HG02623 (cell line): ENCODE measurements at regions not wholly inside any gene's neighbourhood (a gene's known extent, or its start where the extent isn't known, plus 50 kb on each side); places are given as distances from the start of the nearest gene placed in this dataset.

Source experiments
- ATAC-seq: cut with Tn5 transposase; IDR thresholded peaks from one replicate; pipeline ENCODE4 v1.9.1; 2021; ENCODE audit warnings: moderate library complexity; ENCODE audit not compliant: unreplicated experiment

DNA sequence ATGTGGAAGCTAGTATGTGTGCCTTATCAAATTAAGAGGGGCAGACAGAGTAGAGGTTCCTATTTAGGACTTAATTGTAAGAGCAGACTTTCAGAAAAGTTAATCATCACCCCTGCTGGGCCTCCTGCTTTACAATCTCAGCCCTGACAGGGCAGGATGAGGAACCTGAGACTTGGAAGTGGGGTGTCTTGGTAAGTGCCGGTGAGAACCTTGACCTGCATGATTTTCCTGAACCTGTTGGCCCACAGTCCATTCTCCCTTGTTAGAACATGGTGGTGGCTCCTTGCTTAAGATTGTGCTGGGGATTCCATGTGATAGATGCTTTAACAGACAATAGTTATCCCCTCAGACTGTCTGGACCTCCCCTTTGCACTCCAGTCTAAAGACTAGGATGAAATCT lies 141.7 kb upstream of the TMEM72 start:
- no peak for ATAC-seq

DNA sequence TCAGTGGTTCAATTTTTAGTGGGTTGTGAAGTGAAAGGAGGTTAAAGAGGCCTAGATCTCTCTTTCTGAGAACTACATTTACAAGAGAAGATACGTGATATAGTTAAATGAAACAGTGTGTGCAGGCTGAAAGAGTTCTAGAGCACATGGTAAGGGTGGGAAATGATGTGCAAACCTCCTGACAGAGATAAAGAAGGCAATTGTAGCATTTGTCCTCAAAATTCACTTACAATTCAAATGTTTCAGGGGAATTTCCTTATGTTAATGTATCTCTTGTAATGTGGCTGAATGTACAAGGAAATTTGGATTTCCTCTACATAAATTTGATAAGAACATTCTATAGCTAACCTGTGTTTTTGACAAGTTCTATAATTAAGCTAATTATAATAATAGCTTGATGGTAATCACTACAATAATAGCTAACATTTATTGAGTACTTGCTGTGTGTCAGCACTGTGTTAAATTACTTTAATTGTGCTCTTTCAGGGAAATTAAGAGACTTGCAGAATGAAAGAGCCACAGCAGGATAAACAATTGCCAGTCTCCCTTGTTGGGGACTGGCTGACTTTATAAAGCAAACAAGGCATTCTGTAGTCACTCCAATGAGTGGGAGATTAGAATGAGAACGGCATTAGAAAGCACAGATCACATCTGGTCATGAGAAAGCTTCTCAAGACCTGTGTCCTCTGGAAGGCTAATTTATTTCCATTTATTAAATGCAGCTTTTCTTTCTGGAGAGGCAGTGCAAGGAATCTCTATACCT lies 139.7 kb upstream of the TMEM72 start:
- no peak for ATAC-seq

DNA sequence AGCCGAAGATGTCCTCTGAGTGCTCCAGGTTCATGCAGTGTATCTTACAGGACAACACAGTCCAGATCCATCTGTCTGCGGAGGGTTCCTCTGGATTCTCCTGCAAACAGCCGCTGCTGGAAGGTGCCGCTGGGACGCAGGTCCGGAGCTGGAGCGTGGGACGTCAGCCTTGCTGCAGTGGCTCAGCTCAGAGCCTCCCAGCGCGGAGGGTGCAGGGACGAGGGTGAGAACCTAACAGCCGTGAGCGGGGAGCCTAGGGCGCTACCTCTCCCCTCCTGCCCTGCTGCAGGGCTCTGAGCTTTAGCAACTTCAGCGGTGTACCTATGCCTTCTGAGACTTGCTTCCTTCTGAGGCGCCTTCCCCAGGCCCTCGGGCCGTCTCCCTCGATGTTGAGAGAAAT lies 137.6 kb upstream of the TMEM72 start:
- ATAC-seq, result no peak

DNA sequence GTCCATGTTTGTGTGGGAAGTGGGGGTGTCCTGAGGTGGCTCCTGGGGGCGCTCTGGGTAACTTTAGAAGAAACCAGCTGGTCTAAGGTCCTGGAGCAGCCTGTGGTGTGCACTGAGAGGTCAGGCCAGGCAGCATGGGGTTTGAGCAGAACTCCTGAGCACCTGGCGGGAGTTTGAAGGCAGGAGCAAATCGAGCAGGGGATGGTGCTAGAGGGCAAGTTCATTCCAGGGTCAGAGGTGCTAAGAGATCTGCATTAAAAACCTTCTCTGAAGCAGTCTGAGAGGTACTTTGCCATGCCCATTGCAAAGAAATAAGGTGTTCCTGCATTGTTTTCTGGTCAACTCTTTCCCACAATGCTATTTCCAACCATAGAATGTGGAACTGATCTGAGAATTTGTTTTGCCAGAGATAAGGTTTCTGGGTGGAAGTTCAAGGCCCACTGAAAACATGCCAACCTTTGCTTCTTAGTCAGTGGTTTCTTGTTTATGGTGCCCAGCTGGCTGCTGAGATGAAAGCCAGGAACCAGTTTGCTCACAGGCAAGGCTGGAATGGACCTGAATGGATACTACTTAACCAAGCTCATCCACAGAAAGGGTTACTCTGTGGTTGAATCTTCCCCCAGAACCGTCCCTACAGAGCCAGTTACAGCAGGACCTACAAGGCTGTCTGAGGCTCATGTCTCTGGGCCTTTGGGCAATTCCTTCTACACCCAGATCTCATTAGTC lies 136.3 kb upstream of the TMEM72 start:
- ATAC-seq, result no peak

DNA sequence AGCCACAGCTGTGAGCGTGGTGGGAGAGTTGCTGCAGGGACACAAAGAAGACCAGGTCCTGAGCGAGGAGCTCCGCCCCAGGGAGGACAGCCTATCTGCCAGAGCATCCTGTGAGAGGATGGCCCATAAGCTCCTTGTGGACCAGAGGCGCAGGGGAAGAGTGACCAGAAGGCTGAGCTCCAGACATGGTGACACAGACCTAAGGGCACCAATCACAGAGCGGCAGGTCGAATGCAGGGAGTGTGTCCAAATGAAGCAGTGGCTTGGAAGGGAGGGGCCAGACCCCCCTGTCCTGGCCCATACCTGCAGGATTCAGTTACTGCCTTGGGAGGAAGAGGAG lies 135.8 kb upstream of the TMEM72 start:
- ATAC-seq, result no peak

DNA sequence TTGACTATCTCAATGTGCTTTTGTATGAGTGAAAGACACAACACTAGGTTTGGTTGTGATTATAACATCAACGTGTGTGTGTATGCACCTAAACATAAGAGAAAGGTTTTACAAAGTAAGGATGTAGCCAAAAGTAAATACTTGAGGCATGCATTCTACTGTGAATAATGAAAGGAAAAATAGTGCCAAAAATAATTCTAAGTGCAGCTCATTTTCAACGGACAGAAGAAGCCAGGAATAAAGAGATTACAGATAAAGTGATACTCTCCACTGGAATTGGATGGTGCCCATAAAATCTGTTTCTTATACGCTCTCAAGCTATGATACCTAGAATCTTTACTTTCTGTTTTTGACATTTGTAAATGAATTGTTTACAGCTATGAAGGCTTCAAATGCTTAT lies 135.0 kb upstream of the TMEM72 start:
- no peak for ATAC-seq

DNA sequence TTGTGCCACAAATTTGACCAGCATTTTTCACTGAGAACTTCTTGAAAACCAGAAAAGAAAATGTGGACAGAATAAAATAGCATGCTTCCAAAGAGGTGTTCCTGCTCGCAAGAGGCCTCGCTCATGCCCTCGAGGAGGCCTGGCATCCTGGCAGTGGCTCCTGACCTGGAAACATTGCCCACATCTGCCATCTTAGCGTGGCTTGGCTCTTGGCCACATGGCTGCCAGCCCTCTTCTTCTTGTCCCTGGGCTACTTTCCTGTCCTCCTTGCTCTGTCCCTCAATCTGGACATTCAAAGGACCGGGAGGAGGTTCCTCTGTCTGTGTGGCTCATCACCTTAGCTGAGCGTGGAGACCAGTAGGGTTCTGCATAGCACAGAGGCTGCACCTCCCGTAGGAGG lies 131.6 kb upstream of the TMEM72 start:
- no peak for ATAC-seq

DNA sequence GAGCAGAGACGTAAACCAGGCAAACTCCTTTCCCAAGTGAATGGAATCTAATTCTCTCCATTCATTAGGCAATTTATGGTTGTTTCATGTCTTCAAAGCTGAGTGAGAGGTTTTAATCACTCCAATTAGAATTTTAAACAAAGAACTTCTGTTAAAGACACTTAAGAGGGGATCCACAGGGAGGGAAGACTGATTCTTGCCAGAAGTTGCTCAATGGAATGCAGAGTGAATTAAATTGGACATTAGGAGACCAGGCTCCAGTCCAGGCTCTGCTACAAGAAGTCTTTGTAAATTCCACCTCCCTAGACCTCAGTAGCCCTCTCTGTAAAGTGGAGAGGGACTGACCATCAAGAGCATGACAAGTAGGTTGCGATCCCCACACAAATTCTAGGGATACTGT lies 130.7 kb upstream of the TMEM72 start:
- ATAC-seq, result no peak

DNA sequence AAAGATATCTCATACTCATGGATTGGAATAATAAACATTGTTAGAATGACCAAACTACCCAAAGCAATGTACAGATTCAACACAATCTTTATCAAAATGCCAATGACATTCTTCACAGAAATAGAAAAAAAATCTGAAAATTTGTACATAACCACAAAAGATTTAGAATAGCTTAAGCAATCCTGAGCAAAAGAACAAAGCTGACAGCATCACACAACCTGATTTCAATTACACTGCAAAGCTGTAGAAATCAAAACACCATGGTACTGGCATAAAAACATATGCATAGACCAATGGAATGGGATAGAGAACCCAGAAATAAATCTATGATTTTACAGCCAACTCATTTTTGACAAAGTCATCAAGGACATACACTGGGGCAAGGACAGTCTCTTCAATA lies 130.0 kb upstream of the TMEM72 start:
- ATAC-seq, result no peak

DNA sequence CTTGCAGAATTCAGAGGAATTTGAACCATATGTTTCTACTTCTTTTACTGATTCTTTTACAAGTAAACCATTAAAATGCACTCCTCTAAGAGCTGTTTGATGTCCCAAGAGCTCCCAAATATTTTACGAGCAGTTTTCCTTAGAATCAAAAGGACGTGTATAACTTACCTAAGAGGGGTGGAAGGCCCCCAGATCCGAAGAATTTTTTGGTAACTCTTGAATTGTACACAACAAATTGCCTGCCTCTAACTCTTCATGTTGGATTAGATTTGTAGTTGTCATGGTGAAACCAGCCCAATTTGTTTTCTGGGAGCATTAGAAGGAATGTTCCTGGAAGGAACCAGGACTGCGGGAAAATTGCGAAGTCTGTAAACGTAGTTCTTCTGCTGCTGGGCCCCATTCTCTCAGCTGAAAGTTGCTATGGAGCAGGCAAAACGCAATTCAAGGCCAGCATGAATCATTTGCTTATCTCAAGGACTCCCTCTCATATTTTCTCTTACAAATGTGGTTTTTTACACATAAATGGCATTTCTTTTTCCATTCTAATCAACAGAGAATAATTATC lies 124.8 kb upstream of the TMEM72 start:
- ATAC-seq, result no peak

DNA sequence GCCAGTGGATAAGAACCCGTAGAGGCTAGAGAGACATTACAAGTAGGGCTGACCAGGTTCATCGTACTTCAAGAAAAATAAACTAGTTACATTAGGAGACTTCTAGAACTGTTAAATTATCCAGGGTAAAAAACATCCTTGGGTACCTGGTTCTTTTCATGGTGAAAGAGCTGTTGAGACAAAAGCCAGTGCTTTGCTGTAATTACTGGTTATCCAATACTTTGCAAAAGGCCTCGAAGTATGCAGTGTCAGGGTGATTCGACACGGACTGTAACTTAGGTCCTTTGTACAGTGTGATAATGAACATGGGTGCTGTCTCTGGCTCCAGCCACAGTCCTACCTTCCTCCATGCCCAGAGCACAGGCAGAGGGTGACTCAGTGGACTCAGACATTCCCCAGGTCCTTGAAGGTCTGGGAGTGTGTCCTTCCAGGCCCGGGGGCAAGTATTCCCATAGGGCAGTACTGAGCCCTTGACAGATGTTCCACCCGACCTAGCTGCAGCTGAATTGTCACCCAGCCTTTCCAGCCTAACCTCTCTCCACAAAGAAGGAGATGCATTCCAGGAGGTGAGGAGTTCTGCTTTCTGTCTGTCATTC lies 123.6 kb upstream of the TMEM72 start:
- ATAC-seq, result no peak

DNA sequence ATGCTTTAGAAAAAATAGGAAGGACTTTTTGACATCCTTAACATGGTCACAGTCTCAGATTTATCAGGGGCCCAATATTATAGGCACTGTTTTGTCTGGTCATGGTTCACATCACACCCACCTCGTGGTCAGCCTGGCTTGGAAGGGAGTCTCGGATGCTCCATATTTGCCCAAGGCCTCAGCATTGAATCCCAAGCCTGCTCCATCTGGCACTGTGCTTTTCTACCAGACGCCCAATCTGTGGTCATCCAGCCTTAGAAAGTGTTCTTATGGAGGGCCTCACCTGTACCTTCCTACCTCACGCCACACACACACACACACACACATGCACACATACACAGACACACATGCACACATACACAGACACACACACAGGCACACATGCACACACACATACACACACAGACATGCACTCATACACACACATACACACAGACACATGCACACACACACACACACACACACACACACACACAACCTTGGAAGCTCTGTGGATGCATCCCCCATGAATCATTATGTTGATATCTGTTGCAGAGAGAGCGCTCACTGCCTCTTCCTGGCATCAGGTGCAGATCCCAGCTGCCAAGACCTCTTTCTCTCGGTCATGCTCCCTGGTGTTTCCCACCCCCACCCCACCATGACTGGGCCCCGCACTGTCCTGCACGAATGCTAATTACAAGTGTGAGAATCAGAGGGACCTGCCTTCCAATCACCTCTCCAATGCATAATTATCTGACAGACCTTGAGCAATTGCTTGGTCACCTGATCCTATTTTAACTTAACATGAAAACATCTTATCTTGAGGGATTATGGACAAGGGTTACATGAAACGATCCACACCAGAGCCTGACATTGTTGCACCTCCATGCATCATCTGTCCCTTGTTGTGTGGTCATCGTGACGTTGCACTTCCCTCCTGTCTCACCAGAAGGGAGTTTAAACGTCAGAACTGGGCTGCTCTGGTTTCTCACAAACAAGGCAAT lies 122.7 kb upstream of the TMEM72 start:
- no peak for ATAC-seq

DNA sequence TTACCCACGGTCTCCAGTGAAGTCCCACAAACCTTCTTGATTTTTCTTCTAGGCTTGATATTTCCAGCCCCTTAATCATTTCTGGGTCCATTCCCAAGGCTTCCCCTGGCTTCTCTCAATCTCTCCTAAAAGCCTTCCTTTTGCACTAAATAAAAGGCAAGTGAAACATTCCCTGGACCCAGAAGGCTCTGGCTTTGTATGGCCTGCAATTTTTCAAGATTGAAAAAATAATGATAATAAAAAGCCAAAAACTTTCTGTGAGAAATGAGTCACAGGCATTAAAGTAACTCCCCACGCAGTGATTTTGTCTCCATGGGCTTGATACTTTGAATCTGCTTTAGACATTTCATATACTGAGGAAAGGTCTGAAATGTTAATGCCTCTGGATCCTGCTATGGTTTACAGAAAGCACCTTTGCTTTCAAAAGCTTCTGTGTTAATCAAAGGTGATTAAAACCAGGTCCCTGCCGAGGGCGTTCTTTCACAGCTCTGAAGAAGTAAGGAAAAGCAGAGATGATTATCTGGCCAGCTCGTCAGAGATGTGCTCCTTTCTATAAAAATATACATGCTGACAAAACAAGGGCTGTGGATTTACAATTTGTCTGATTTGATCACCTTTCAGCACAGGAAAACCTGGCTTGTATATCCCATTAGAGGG lies 118.9 kb upstream of the TMEM72 start:
- ATAC-seq, result no peak

DNA sequence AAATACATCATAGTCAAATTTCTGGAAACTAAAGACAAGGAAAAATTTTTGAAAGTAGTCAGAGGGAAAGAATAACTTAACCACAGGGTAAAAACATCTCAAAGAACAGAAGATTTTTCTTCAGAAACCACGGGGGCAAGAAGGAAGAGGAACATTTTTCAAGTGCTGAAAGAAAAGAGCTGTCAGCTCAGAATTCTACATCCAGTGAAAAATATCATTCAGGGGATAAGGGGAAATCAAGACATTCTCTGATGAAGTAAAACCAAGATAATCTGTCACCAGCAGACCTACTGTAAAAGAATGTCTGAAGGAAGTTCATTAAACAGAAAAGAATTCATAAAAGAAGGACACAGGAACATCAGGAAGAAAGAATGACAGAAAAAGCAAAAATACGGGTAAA lies 111.2 kb upstream of the TMEM72 start:
- ATAC-seq, result no peak

DNA sequence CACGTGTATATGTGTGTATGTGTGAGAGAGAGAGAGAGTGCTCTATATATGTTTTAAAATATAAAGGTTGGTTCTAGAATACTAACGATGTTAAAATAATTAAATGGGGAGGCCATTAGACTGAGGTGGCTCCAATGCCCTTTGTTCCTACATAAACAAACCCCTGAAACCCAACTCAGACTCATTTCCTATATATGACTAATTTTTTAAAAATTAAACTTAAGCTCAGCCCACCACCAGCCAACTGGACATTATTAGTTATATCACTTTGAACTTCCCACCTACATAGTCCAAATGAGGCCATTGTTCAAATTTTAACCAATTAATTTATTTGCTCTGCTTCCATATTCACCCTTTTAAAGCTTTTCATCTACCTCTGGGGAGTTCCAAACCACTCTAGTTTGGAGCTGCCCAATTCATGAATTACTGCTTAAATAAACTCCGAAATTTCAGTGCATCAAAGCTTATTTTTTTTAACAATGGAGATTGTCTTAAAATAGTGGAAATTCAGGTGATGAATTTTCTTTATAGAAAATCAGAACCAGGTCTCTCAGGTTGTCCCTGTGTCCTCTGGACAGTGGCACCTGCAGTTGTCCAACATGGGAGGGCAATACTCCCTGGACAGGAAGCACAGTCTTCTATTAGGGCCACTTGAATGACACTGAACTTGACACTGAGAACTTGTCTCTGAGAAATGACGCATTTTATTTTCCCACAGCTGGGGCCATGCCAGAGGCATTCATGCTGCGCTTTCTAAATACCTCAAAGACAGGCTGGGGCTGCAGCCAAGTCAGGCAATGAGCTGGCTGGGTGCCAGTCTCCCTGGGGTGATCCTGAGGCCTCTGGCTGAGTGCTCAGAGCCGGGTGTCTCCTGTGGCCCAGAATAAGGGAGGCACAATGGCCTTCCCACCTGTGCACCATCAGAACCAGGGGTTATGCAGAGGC lies 109.5 kb upstream of the TMEM72 start:
- ATAC-seq, result no peak

DNA sequence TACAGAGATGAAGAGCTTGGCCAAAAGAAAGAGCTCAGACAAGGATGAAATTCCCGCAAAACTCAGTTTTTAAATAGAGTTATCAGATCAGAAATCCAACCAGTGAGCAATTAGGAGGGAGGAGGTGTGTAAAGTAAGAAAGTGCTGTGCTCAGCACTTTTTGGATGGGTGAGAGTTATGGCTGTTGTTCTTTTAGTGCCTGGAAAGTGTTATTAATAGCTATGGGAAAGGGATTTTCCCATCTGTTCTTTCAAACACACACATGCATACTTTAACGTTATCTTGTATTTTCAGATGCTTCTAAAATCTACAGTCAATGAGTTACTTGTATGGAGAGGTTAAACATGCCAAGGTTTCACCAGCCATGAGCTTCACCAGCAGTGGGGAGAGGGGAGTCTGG lies 107.3 kb upstream of the TMEM72 start:
- no peak for ATAC-seq

DNA sequence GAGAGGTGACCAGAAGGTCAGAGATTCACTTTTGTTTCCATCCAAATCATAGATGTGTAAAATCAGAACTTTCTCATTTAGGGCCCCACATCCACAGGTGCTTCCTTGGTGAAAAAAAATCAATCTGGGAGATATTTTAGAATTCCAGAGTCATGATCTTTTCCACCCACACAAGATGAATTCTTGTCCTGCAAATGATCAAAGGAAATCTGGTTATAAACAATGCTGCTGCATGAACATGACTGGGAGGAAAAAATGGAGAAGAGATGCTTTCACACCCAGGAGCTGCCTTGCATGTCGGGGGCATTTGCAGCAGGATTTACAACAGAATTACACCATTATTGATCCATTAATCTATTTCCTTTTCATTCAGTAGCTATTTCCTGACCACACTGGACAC lies 106.5 kb upstream of the TMEM72 start:
- ATAC-seq, result no peak

DNA sequence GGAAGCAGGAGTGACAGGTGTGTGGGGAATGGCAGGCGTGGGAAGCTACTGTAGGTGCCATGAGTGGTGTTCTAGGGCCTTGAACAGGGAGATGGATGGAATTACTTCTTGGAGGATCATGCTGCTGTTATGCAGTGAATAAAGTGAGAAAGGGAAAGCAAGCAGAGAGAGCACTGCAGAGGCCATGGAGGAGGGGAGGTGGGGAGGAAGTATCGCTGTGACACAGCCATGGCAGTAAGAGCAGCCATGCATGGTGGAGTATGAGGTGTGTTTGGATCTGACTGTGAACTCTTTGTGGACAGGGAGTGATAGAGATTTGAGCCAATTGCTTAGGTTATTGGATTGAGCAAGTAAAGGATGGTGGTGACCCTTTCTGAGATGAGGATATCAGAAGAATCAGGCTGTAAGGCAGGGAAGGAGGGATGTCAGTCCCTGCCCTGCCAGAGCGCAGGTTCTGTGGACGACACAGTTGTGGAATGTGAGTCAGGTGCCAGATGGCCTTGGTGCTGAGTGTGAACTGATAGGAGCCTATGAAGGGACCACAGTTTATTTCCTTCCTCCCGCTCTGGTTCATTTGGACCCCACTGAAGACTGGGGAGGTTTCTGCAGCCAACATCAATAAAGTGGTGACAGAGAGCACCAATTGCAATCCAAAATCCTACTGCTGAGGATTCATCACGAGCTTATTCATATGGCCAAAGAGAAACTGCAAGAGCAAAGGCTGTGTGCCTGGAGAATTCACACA lies 105.5 kb upstream of the TMEM72 start:
- no peak for ATAC-seq

DNA sequence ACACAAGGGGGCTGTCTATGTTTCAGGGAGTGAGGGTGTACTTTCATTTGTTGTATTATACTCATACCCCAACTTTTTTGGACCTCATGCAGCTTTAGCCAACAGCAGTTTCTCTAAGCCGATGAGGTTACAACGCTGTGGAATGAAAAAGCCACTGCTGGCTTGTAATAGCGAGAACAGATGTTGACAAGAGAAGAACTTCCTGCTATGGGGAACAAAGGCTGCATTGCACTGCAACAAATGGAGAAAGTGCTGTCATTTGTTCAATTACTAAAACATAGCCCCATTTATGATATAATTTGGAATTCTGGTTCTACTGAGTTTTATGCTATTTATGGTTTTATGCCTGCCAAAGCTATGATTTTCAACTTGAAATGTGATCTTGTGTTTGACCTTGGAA lies 104.2 kb upstream of the TMEM72 start:
- no peak for ATAC-seq
